ENCODE measurements at regions not wholly inside any gene's neighbourhood (a gene's known extent, or its start where the extent isn't known, plus 50 kb on each side); places are given as distances from the start of the nearest gene placed in this dataset.
"Not testable (repeated sequence)": the region's sequence is repeated elsewhere in the genome, so short reads cannot be mapped to it uniquely, and the experiment has no call there.

GRCh38 chr6:119669221-119669620 lies 319.7 kb upstream of the MAN1A1 start:
- H3K36me3 ChIP-seq (ENCODE audit: control insufficient read depth in 2 of 2, insufficient read depth in 1 of 2, low read length in 2 of 2): no peaks in the 10 kb centered on the region
- no peak overlapping the region for H3K4me3 ChIP-seq (ENCODE audit: low read depth, low read length)
- H3K4me1 ChIP-seq (ENCODE audit: control insufficient read depth, insufficient read depth, low read length): no peaks in the 10 kb centered on the region
- ChIA-PET CTCF (interaction anchor here (0.6 to 0.8 kb wide), 2 partner anchors 10 to 309 kb away, joined by 3 to 4 read pairs; no protein-coding TSS in a partner anchor), POLR2A (no interaction called here)
- H3K27ac ChIP-seq (ENCODE audit: extremely low read depth, low read depth, low read length): no peak overlapping the region
- TF ChIP-seq HIC1 (tag by site-specific recombination; IDR thresholded peaks at IDR 0.05) (no peak), ZFP37 (tag by site-specific recombination; IDR thresholded peaks at IDR 0.05) (no peak), PRDM10 (tag by site-specific recombination; IDR thresholded peaks at IDR 0.05) (no peak), ZNF175 (tag by site-specific recombination; IDR thresholded peaks at IDR 0.05) (no peak), PRDM6 (tag by site-specific recombination; IDR thresholded peaks at IDR 0.05) (no peak), ZEB2 (tag by site-specific recombination; IDR thresholded peaks at IDR 0.05) (no peak), ZSCAN4 (tag by site-specific recombination; IDR thresholded peaks at IDR 0.05) (no peak)
- H3K9me3 ChIP-seq (ENCODE audit: control insufficient read depth, insufficient read depth, low read depth, low read length): no peaks in the 10 kb centered on the region

GRCh38 chr6:119665432-119665831 lies 315.9 kb upstream of the MAN1A1 start:
- H3K36me3 ChIP-seq (ENCODE audit: control insufficient read depth in 2 of 2, insufficient read depth in 1 of 2, low read length in 2 of 2); H3K9me3 ChIP-seq (ENCODE audit: control insufficient read depth, insufficient read depth, low read depth, low read length); H3K4me1 ChIP-seq (ENCODE audit: control insufficient read depth, insufficient read depth, low read length); CTCF ChIA-PET; POLR2A ChIA-PET; H3K27ac ChIP-seq (ENCODE audit: extremely low read depth, low read depth, low read length); H3K4me3 ChIP-seq (ENCODE audit: low read depth, low read length): not testable (repeated sequence)

GRCh38 chr6:119661628-119662027 lies 312.1 kb upstream of the MAN1A1 start:
- no peaks in the 10 kb centered on the region for H3K4me1 ChIP-seq (ENCODE audit: control insufficient read depth, insufficient read depth, low read length)
- H3K27ac ChIP-seq (ENCODE audit: extremely low read depth, low read depth, low read length): no peak overlapping the region
- no peaks in the 10 kb centered on the region for H3K9me3 ChIP-seq (ENCODE audit: control insufficient read depth, insufficient read depth, low read depth, low read length)
- ChIA-PET POLR2A (no interaction called here), CTCF (no interaction called here)
- no peak overlapping the region for H3K4me3 ChIP-seq (ENCODE audit: low read depth, low read length)
- TF ChIP-seq PRDM2 (tag by site-specific recombination; IDR thresholded peaks at IDR 0.05; ENCODE audit: borderline replicate concordance) (no peak), ZNF26 (tag by site-specific recombination; IDR thresholded peaks at IDR 0.05) (no peak), ZNF768 (tag by site-specific recombination; IDR thresholded peaks at IDR 0.05) (no peak), ZNF623 (tag by site-specific recombination; IDR thresholded peaks at IDR 0.05) (no peak)
- H3K36me3 ChIP-seq (ENCODE audit: control insufficient read depth in 2 of 2, insufficient read depth in 1 of 2, low read length in 2 of 2): no peaks in the 10 kb centered on the region

All from HEK293 (cell line).